GM11168 (cell line): ENCODE measurements at regions not wholly inside any gene's neighbourhood (a gene's known extent, or its start where the extent isn't known, plus 50 kb on each side); places are given as distances from the start of the nearest gene placed in this dataset.

Experiments
- in situ Hi-C: fragments of 300-500 bp; cut with MboI; formaldehyde crosslinking; loops from one replicate; pipeline ENCODE4 v1.12.0; 2022; ENCODE audit warnings: low sequenced_read_pairs; ENCODE audit not compliant: unreplicated experiment

GRCh38 chr2:12288048-12288447 lies 428.7 kb upstream of the TRIB2 start:
- in situ Hi-C loops, result no loop called here

- in situ Hi-C loops, result no loop called here
Measured at GRCh38 chr2:12289120-12289802, 427.5 kb upstream of the TRIB2 start.

GRCh38 chr2:12291303-12291702 lies 425.4 kb upstream of the TRIB2 start:
- in situ Hi-C loops, result no loop called here

GRCh38 chr2:12293874-12294273 lies 422.9 kb upstream of the TRIB2 start:
- in situ Hi-C loops, result no loop called here

GRCh38 chr2:12295856-12296519 lies 420.7 kb upstream of the TRIB2 start:
- in situ Hi-C loops, result no loop called here

- in situ Hi-C loops, result no loop called here
Measured at GRCh38 chr2:12296915-12297314, 419.8 kb upstream of the TRIB2 start.

- in situ Hi-C loops, result no loop called here
Measured at GRCh38 chr2:12298352-12298751, 418.4 kb upstream of the TRIB2 start.

GRCh38 chr2:12299431-12299830 lies 417.3 kb upstream of the TRIB2 start:
- in situ Hi-C loops, result no loop called here

GRCh38 chr2:12300019-12300602 lies 416.6 kb upstream of the TRIB2 start:
- in situ Hi-C loops, result loop anchor here (25.0 kb wide), 1 partner anchor 463 kb away; no protein-coding TSS in a partner anchor

- in situ Hi-C loops, result loop anchor here (25.0 kb wide), 1 partner anchor 464 kb away; no protein-coding TSS in a partner anchor
Measured at GRCh38 chr2:12300927-12301326, 415.8 kb upstream of the TRIB2 start.

- in situ Hi-C loops, result loop anchor here (25.0 kb wide), 1 partner anchor 465 kb away; no protein-coding TSS in a partner anchor
Measured at GRCh38 chr2:12302140-12302539, 414.6 kb upstream of the TRIB2 start.

- in situ Hi-C loops, result loop anchor here (25.0 kb wide), 1 partner anchor 465 kb away; no protein-coding TSS in a partner anchor
Measured at GRCh38 chr2:12302691-12303090, 414.0 kb upstream of the TRIB2 start.

GRCh38 chr2:12303181-12304030 lies 413.3 kb upstream of the TRIB2 start:
- in situ Hi-C loops, result loop anchor here (25.0 kb wide), 1 partner anchor 466 kb away; no protein-coding TSS in a partner anchor

GRCh38 chr2:12304564-12305171 lies 412.1 kb upstream of the TRIB2 start:
- in situ Hi-C loops, result loop anchor here (25.0 kb wide), 1 partner anchor 467 kb away; no protein-coding TSS in a partner anchor

GRCh38 chr2:12305931-12306330 lies 410.8 kb upstream of the TRIB2 start:
- in situ Hi-C loops, result loop anchor here (25.0 kb wide), 1 partner anchor 469 kb away; no protein-coding TSS in a partner anchor

- in situ Hi-C loops, result loop anchor here (25.0 kb wide), 1 partner anchor 473 kb away; no protein-coding TSS in a partner anchor
Measured at GRCh38 chr2:12310399-12310798, 406.3 kb upstream of the TRIB2 start.

GRCh38 chr2:12313445-12314126 lies 403.1 kb upstream of the TRIB2 start:
- in situ Hi-C loops, result loop anchor here (25.0 kb wide), 1 partner anchor 476 kb away; no protein-coding TSS in a partner anchor

GRCh38 chr2:12314127-12314760 lies 402.5 kb upstream of the TRIB2 start:
- in situ Hi-C loops, result loop anchor here (25.0 kb wide), 1 partner anchor 477 kb away; no protein-coding TSS in a partner anchor
